HEK293 (cell line): ENCODE measurements at regions not wholly inside any gene's neighbourhood (a gene's known extent, or its start where the extent isn't known, plus 50 kb on each side); places are given as distances from the start of the nearest gene placed in this dataset.

Experiments
- EGR2 ChIP-seq: fragments of 450-650 bp; formaldehyde crosslinking; IDR thresholded peaks from 2 replicates; pipeline ENCODE4 v1.5.1; 2016; ENCODE audit warnings: low read depth, missing biosample characterization, missing genetic modification characterization
- SP2 ChIP-seq: fragments of 450-650 bp; formaldehyde crosslinking; IDR thresholded peaks from 2 replicates; pipeline ENCODE4 v1.5.1; 2016; ENCODE audit warnings: missing biosample characterization, missing genetic modification characterization
- YY1 ChIP-seq: fragments of 450-650 bp; formaldehyde crosslinking; IDR thresholded peaks from 2 replicates; pipeline ENCODE4 v1.5.1; 2018; ENCODE audit warnings: missing biosample characterization, missing genetic modification characterization
- ZBTB1 ChIP-seq: fragments of 450-650 bp; formaldehyde crosslinking; IDR thresholded peaks from 2 replicates; pipeline ENCODE4 v1.5.1; 2016; ENCODE audit warnings: missing biosample characterization, missing genetic modification characterization
- ZNF266 ChIP-seq: fragments of 450-650 bp; formaldehyde crosslinking; IDR thresholded peaks from 2 replicates; pipeline ENCODE4 v1.5.1; 2016; ENCODE audit warnings: missing biosample characterization, missing genetic modification characterization, low read depth
- ZNF311 ChIP-seq: fragments of 450-650 bp; formaldehyde crosslinking; IDR thresholded peaks from 2 replicates; pipeline ENCODE4 v1.5.1; 2017; ENCODE audit warnings: missing biosample characterization, missing genetic modification characterization, borderline replicate concordance
- ZNF324 ChIP-seq: fragments of 450-650 bp; formaldehyde crosslinking; IDR thresholded peaks from 2 replicates; pipeline ENCODE4 v1.5.1; 2016; ENCODE audit warnings: missing biosample characterization, missing genetic modification characterization
- ZNF37A ChIP-seq: fragments of 450-650 bp; IDR thresholded peaks from 2 replicates; pipeline ENCODE4 v1.5.1; 2018; ENCODE audit warnings: missing biosample characterization, missing genetic modification characterization
- TF ChIP-seq, protein P1 (sequence below): fragments of 450-650 bp; formaldehyde crosslinking; IDR thresholded peaks from 2 replicates; pipeline ENCODE4 v1.5.1; 2016; ENCODE audit warnings: missing biosample characterization, missing genetic modification characterization
- TF ChIP-seq, protein P2 (sequence below): fragments of 450-650 bp; formaldehyde crosslinking; IDR thresholded peaks from 2 replicates; pipeline ENCODE4 v1.5.1; 2016; ENCODE audit warnings: missing biosample characterization, missing genetic modification characterization
- TF ChIP-seq, protein P3 (sequence below): fragments of 450-650 bp; IDR thresholded peaks from 2 replicates; pipeline ENCODE4 v1.5.1; 2018; ENCODE audit warnings: missing biosample characterization, mild to moderate bottlenecking, missing genetic modification characterization
- TF ChIP-seq, protein P4 (sequence below): sonication (generic); formaldehyde crosslinking; IDR thresholded peaks from 2 replicates; pipeline ENCODE4 v1.8.1; 2022; ENCODE audit warnings: mild to moderate bottlenecking, moderate library complexity, missing genetic modification reagents

DNA sequence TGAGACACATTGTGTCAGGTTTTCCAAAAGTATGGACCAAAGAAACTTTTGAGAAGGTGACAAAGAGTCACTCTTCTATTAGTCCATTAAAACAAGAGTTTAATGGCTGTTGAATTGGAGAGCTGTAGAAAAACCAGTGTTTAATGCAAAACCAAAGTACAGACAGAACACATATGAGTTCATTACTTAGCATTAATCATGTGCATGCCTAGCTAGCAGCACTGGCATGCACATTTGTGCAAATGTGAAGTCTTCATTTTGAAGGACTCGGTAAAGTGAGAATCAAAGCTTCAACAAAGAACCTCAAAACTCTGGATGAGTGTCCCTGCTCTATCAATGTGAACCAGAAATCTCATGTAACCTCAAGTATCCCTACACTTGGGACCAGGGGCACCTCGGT, 256.3 kb upstream of the PPARGC1A start:
- TF ChIP-seq, protein P1, sequence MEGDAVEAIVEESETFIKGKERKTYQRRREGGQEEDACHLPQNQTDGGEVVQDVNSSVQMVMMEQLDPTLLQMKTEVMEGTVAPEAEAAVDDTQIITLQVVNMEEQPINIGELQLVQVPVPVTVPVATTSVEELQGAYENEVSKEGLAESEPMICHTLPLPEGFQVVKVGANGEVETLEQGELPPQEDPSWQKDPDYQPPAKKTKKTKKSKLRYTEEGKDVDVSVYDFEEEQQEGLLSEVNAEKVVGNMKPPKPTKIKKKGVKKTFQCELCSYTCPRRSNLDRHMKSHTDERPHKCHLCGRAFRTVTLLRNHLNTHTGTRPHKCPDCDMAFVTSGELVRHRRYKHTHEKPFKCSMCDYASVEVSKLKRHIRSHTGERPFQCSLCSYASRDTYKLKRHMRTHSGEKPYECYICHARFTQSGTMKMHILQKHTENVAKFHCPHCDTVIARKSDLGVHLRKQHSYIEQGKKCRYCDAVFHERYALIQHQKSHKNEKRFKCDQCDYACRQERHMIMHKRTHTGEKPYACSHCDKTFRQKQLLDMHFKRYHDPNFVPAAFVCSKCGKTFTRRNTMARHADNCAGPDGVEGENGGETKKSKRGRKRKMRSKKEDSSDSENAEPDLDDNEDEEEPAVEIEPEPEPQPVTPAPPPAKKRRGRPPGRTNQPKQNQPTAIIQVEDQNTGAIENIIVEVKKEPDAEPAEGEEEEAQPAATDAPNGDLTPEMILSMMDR (tag by site-specific recombination), result no peak
- TF ChIP-seq EGR2 (tag by site-specific recombination), result no peak
- TF ChIP-seq SP2 (tag by site-specific recombination), result no peak
- no peak for TF ChIP-seq ZNF324
- TF ChIP-seq ZNF37A (tag by site-specific recombination), result no peak
- TF ChIP-seq YY1 (tag by site-specific recombination), result no peak
- TF ChIP-seq, protein P2, sequence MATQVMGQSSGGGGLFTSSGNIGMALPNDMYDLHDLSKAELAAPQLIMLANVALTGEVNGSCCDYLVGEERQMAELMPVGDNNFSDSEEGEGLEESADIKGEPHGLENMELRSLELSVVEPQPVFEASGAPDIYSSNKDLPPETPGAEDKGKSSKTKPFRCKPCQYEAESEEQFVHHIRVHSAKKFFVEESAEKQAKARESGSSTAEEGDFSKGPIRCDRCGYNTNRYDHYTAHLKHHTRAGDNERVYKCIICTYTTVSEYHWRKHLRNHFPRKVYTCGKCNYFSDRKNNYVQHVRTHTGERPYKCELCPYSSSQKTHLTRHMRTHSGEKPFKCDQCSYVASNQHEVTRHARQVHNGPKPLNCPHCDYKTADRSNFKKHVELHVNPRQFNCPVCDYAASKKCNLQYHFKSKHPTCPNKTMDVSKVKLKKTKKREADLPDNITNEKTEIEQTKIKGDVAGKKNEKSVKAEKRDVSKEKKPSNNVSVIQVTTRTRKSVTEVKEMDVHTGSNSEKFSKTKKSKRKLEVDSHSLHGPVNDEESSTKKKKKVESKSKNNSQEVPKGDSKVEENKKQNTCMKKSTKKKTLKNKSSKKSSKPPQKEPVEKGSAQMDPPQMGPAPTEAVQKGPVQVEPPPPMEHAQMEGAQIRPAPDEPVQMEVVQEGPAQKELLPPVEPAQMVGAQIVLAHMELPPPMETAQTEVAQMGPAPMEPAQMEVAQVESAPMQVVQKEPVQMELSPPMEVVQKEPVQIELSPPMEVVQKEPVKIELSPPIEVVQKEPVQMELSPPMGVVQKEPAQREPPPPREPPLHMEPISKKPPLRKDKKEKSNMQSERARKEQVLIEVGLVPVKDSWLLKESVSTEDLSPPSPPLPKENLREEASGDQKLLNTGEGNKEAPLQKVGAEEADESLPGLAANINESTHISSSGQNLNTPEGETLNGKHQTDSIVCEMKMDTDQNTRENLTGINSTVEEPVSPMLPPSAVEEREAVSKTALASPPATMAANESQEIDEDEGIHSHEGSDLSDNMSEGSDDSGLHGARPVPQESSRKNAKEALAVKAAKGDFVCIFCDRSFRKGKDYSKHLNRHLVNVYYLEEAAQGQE (tag by site-specific recombination), result no peak
- no peak for TF ChIP-seq ZNF266 (tag by site-specific recombination)
- TF ChIP-seq ZNF311, result no peak
- TF ChIP-seq, protein P3, sequence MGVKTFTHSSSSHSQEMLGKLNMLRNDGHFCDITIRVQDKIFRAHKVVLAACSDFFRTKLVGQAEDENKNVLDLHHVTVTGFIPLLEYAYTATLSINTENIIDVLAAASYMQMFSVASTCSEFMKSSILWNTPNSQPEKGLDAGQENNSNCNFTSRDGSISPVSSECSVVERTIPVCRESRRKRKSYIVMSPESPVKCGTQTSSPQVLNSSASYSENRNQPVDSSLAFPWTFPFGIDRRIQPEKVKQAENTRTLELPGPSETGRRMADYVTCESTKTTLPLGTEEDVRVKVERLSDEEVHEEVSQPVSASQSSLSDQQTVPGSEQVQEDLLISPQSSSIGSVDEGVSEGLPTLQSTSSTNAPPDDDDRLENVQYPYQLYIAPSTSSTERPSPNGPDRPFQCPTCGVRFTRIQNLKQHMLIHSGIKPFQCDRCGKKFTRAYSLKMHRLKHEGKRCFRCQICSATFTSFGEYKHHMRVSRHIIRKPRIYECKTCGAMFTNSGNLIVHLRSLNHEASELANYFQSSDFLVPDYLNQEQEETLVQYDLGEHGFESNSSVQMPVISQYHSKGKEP, result no peak
- TF ChIP-seq, protein P4, sequence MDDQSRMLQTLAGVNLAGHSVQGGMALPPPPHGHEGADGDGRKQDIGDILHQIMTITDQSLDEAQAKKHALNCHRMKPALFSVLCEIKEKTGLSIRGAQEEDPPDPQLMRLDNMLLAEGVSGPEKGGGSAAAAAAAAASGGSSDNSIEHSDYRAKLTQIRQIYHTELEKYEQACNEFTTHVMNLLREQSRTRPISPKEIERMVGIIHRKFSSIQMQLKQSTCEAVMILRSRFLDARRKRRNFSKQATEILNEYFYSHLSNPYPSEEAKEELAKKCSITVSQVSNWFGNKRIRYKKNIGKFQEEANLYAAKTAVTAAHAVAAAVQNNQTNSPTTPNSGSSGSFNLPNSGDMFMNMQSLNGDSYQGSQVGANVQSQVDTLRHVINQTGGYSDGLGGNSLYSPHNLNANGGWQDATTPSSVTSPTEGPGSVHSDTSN, result no peak
- no peak for TF ChIP-seq ZBTB1
